ENCODE measurements at regions not wholly inside any gene's neighbourhood (a gene's known extent, or its start where the extent isn't known, plus 50 kb on each side); places are given as distances from the start of the nearest gene placed in this dataset.

DNA sequence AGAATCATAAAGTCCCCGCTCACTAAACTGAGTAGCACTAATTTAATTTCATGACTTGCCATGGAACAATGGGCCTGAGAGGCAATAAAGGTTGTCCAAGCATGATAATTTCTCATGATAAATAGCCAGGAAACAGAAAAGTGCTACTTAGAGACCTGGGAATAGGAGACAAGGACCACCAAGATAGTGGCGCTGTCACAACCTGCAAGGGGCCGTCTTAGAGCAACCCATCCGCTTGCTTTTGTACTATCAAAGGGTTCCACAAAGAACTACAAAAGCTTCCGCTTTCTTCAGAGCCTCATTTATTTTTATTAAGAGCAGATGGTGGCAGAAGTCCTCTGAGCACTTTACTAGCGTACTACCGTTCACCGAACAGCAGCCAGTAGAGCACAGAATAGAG lies 421.7 kb upstream of the GRM7 start:
- intact Hi-C loops (cut with DNase I), result no loop called here
- TF ChIP-seq, protein P1, sequence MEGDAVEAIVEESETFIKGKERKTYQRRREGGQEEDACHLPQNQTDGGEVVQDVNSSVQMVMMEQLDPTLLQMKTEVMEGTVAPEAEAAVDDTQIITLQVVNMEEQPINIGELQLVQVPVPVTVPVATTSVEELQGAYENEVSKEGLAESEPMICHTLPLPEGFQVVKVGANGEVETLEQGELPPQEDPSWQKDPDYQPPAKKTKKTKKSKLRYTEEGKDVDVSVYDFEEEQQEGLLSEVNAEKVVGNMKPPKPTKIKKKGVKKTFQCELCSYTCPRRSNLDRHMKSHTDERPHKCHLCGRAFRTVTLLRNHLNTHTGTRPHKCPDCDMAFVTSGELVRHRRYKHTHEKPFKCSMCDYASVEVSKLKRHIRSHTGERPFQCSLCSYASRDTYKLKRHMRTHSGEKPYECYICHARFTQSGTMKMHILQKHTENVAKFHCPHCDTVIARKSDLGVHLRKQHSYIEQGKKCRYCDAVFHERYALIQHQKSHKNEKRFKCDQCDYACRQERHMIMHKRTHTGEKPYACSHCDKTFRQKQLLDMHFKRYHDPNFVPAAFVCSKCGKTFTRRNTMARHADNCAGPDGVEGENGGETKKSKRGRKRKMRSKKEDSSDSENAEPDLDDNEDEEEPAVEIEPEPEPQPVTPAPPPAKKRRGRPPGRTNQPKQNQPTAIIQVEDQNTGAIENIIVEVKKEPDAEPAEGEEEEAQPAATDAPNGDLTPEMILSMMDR (IDR thresholded peaks at IDR 0.05), result no peak
- no peak for TF ChIP-seq POLR2AphosphoS5 (IDR thresholded peaks at IDR 0.05)
- Histone ChIP-seq H3K9me3 (no peaks in the 10 kb centered on the region), H3K4me3 (no peak overlapping the region), H3K27ac (no peak overlapping the region), H3K36me3 (no peaks in the 10 kb centered on the region), H3K4me1 (no peaks in the 10 kb centered on the region), H3K27me3 (no peaks in the 10 kb centered on the region)
- 91 to 93% methylated on average over 8 of the region's 8 CpGs for WGBS, 2 donors
- DNase-seq, result no peak

DNA sequence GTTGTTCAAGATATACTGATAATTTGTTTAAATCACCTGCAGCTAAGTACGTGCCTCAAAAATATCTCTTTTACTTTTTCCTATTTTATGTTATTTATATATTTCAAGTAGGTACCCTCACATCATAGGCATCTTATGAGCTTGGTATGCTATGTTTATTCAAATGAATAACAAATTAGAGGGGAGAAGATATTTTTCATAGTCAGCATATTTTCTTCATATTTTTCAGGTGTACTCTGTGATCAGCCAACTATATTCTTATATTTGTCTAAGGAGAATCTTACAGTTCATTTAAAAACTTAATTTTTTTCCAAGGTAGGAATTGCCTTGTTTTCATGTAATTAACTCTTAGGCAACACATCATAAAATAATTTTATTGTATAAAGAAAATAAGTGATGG lies 421.1 kb upstream of the GRM7 start:
- H3K27me3 ChIP-seq, result no peaks in the 10 kb centered on the region
- no peaks in the 10 kb centered on the region for H3K36me3 ChIP-seq
- no peak for TF ChIP-seq POLR2AphosphoS5 (IDR thresholded peaks at IDR 0.05)
- no peak for TF ChIP-seq POLR2A (IDR thresholded peaks at IDR 0.05)
- TF ChIP-seq EP300 (IDR thresholded peaks at IDR 0.05), result no peak
- TF ChIP-seq, protein P1 (IDR thresholded peaks at IDR 0.05), result no peak
- no peak overlapping the region for H3K4me3 ChIP-seq
- no peaks in the 10 kb centered on the region for H3K9me3 ChIP-seq
- H3K27ac ChIP-seq, result no peak overlapping the region
- 86 to 89% methylated on average over 1 of the region's 1 CpG for WGBS, 2 donors
- intact Hi-C loops (cut with DNase I), result no loop called here
- H3K4me1 ChIP-seq, result no peaks in the 10 kb centered on the region
- DNase-seq, result no peak

- Histone ChIP-seq H3K4me3 (no peak overlapping the region), H3K36me3 (no peaks in the 10 kb centered on the region), H3K27ac (no peak overlapping the region), H3K4me1 (no peaks in the 10 kb centered on the region), H3K27me3 (no peaks in the 10 kb centered on the region), H3K9me3 (no peaks in the 10 kb centered on the region)
- TF ChIP-seq POLR2A (IDR thresholded peaks at IDR 0.05) (no peak), EP300 (IDR thresholded peaks at IDR 0.05) (no peak), POLR2AphosphoS5 (IDR thresholded peaks at IDR 0.05) (no peak)
- TF ChIP-seq, protein P1 (IDR thresholded peaks at IDR 0.05), result no peak
- intact Hi-C loops (cut with DNase I), result no loop called here
- 85 to 95% methylated on average over 1 of the region's 1 CpG for WGBS, 2 donors
- DNase-seq, result no peak
Observed at GRCh38 chr3:6444888-6445658, 415.8 kb upstream of the GRM7 start.

DNA sequence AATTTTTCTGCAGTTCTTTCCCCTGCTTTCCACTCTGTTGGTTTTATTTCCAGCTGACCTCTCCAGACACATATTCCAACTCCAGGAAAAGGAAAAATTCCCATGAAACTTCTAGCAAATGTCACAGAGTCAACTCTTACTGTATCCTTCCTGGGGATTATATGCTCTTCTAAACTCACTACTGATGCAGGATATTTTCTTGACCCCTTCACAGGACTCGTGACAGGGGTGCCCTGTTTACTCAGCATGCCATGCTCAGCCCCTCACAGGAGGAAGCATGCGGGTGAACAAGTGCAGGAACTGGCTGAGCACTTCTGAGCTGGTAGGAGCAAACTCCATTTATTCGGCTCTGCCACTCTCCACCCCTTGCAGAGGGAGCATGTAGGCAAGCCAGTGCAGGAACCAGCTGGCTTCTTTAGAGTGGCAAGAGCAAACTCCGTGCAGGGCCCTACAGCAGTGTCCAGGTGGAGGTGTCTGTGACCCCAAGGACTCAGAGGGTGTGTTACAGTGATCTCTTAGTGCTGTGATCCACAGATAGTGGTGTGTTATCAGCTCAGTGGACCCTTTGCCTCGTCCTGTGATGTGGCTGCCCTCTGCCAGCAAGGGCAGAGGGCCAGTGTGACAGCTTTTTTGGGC lies 413.6 kb upstream of the GRM7 start:
- TF ChIP-seq EP300 (IDR thresholded peaks at IDR 0.05), result no peak
- no peak for TF ChIP-seq POLR2A (IDR thresholded peaks at IDR 0.05)
- no peak for TF ChIP-seq POLR2AphosphoS5 (IDR thresholded peaks at IDR 0.05)
- TF ChIP-seq, protein P1 (IDR thresholded peaks at IDR 0.05), result no peak
- Histone ChIP-seq H3K27ac (no peak overlapping the region), H3K4me3 (no peak overlapping the region), H3K36me3 (no peaks in the 10 kb centered on the region), H3K27me3 (no peaks in the 10 kb centered on the region), H3K9me3 (no peaks in the 10 kb centered on the region), H3K4me1 (no peaks in the 10 kb centered on the region)
- 79 to 86% methylated on average over 5 of the region's 5 CpGs for WGBS, 2 donors
- DNase-seq, result no peak
- intact Hi-C loops (cut with DNase I), result no loop called here
